Right hindlimb (tissue), 1 donor: ENCODE measurements at regions not wholly inside any gene's neighbourhood (a gene's known extent, or its start where the extent isn't known, plus 50 kb on each side); places are given as distances from the start of the nearest gene placed in this dataset.
"Not testable (repeated sequence)": the region's sequence is repeated elsewhere in the genome, so short reads cannot be mapped to it uniquely, and the experiment has no call there.

Experiments used
- DNase-seq: peaks from one replicate; pipeline ENCODE4 v3.0.0-alpha.2; 2018

DNA sequence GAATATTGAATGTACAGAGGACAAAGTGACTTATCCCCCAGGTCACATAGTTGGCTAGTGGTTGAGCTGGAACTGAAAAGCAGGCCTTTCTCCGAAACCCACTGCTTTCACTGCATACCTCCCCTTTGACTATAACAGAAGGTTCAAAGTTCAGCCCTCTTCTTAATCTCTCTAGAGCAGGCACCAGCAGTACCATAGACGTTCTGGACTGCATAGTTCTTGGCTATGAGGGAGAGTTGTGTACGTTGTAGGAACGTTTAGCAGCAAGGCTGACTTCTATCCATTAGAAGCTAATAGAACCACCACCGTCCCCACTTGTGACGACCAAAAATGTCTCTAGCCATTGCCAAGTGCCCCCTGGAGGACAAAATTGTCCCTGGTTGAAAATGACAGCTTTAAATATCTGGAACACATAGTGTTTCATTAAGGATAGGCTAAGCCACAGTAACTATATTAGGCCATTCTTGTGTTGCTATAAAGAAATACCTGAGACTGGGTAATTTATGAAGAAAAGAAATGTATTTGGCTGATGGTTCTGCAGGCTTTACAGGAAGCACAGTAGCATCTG lies 123.8 kb upstream of the MTHFD1L start:
- DNase-seq: no peak

DNA sequence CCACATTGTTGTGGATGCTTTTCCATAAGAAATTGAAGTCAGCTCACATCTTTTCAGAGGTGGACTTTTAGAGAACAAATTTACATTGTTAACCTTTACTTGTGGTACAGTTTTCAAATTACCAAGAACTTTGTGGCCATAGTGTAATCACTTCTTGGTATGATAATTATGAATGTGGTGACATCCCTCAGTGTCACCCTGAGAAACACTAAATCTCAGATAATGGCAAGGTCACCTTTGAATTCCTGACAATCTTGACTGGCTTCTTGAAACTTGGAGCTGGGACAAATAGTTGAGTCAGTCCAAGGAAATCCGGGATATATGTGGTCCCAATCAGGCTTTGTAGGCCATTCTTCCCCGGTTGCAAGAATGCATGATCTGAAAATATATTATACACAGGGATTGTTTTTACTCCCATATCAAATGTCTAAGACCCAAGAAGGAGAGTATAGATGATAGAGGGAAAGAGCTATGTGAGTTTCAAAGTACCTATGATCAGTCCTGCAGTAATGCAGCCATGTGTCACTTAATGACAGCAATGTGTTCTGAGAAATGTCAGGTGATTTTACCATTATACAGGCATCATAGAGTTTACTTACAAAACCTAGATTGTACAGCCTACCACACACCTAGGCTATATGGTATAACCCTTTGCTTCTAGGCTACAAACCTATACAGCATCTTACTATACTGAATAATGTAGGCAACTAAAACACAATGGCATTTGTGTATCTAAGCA lies 120.8 kb upstream of the MTHFD1L start:
- no peak for DNase-seq

DNA sequence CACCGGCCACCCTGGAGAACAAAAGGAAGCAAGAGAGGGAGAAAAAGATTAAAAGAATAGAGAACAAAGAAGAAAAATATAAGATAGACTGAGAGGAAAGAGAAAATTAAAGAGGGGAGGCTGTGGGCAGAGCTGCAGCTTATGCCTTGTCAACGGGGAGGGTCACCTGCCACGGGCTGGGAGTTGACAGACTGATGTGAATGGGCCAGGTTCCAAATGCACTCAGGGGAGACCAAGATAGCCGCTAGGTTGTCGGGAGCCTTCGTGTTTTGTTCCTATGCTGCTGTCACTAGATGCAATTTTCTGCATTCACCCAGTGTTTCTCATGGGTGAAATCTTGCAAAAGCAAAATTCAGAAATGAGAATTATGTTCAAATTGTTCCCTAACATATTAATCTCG lies 119.6 kb upstream of the MTHFD1L start:
- DNase-seq: no peak

DNA sequence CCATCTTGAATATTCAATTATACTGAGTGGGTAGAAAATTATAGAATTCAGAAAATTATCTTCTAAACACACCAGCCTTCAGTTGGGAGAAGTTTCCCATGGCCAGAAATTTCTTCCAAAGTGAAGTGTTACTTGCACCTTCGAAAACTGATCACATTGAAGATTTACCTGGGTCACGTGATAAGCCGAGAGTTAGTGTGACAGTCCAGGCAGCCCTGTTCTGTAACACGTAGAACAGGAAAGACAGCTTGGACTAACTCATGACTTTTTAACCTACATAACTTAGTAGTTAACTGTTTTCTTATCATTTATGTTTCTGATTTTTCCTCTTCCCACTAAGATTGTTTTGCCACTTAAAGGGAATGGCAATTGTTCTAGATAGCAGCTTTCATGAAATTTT lies 118.3 kb upstream of the MTHFD1L start:
- DNase-seq: no peak

DNA sequence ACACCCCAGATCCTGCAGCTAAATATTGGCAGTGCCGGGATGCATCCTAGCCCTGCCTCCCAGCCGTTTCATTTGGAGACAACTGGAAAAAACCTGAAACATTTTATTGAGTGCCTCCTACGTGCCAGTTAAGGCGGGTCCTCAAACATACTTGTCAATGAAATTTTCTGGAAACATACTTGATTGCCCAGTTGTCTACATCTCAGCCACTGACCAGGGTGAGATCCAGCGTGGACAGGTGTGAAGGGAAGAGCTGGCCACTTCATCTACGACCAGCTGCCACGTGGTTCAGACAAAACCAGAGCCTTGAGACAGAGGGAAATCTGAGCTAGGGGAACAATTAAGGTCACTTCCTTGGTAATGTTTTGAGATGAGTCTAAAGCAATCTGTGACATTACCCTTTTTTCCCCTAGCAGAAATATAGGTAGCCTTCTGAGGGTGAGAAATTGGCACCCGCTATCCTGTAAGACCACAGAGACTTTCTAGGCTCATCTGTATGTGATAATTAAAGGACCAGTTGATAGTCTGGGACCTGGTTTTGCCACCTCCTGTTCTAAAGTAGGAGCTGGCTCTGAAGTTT lies 116.3 kb upstream of the MTHFD1L start:
- no peak for DNase-seq

- DNase-seq: no peak
Measured at GRCh38 chr6:150751296-150751695, 114.2 kb upstream of the MTHFD1L start.

GRCh38 chr6:150752409-150752808 lies 113.1 kb upstream of the MTHFD1L start:
- DNase-seq: no peak

DNA sequence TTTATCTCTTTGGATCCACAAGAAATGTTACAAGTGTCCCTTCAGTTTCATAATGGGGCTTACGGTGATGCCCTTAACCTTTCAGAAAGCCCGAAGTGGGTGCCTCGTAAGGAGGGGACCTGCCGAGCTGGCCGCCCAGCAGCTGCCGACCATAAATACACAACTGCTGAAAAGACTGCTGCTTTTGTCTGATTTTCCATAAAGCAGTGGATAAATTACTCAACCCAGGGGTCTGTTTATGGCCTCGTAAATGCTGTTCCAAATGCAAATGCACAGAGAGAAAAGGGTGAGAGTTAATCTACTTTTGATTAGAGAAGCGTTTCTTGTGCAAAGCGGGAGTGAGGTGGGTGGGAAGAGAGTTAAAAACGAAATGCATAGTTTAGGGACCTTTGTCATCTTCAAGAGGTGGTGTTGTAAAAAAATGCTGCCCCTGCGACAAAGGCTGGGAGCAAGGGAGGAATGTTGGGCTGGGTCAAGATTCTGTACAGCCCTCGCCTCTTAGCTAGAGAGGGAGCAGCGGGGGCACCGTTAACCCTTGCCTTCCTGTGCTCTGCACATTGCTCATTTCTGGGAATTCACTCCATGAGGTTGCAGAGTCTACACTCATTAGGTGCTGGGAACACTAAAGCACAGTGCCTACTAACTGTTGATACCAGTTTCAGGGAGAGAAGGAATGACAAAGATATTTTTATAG lies 112.0 kb upstream of the MTHFD1L start:
- no peak for DNase-seq

GRCh38 chr6:150755042-150755441 lies 110.5 kb upstream of the MTHFD1L start:
- no peak for DNase-seq

- DNase-seq: no peak
Measured at GRCh38 chr6:150755524-150755923, 110.0 kb upstream of the MTHFD1L start.

DNA sequence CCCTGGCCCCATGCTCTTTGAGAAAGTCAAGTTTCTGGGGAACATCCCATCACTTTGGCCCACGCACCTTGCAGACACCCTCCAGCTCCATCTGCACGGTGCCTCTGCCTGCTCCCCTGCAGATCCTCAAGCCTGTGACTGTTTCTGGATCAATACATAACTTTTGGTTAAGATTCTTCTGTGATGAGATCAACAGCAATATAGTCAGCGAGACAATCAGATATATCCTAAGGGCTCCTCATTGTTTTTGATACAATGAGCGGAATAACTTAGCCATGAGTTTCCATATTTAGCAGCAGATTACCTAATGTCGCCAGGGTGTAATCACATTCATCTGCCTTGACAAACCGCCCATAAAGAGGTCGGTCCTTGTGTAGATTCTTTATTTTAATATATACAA lies 109.3 kb upstream of the MTHFD1L start:
- no peak for DNase-seq

DNA sequence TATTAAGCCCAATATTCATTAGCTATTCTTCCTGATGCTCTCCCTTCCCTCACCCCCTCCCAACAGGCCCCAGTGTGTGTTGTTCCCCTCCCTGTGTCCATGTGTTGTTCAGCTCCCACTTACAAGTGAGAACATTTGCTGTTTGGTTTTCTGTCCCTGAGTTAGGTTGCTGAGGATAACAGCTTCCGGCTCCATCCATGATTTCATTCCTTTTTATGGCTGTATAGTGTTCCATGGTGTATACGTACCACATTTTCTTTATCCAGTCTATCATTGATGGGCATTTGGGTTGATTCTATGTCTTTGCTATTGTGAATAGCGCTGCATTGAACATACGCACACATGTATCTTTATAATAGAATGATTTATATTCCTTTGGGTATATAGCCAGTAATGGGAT lies 107.7 kb upstream of the MTHFD1L start:
- not testable (repeated sequence) for DNase-seq

DNA sequence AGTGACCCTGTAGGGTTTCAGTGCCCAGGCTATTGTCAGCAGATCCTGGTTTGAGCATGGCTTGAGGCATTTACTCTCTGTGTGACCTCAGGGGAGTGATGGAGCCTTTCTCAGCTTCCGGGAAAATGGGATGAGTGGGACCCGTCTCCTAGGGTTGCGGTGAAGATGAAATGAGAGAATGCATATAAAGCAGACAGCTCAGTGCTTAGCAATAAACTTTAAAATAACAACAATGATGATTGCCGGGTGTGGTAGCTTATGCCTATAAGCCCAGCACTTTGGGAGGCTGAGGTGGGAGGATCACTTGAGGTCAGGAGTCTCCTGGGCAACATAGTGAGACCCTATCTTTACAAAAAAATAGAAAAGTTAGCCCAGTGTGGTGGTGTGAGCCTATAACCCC lies 106.0 kb upstream of the MTHFD1L start:
- DNase-seq: no peak

DNA sequence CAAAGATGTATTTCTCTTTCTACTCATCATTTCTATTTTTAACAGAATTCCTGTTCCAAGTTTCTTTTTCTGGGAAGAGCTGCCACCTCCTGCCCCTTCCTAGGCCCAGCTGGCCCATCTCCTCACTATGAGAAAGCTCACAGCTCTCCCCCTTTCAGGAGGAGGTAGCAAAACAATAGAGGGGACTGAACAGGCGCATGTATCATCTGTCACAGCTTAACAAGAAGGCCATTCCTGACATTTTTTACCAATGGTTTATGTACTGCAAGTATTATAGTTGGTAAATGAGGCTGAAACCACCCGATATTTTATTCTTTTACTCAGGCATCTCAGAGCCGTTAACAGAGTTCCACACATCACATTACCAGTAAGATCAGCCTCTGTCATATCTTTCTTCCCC lies 103.7 kb upstream of the MTHFD1L start:
- no peak for DNase-seq

- no peak for DNase-seq
Measured at GRCh38 chr6:150764334-150765066, 101.0 kb upstream of the MTHFD1L start.

- DNase-seq: no peak
Measured at GRCh38 chr6:150765067-150765764, 100.3 kb upstream of the MTHFD1L start.

DNA sequence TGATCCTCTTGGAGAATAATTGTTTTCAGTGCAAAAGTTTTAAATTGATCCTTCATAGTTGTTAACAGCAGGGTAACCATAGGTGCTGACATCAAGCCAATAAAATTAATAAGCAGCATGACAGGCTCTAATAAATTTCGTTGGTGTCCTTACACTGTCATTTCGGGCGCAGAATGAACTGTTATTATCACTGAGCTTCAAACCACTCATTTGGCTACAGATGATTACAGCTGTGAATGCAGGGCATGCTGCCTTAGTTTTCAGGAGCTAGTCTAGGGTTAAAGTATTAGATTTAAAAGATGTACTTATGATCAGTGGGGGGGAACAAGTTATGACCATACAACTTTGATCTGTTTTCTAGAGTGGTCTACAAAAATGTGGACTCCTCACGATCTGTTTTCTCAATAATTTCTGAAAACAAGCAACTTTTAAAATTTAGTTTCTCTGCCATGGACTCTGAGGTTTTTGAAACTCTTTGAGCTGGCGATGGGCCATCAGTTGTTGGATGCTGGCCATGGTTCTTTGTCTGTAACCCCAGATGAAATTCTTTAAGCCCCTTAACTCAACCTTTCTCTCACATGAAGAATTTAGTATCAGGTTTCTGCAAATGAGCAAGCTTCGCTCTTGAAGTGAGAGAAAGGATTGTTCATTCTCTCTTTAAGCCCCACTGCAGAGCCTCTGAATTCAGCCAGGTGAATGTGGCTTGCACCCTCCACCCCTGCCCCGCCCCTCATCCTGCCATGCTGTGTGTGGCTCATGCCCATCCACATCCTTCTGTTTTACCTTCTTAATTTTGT lies 99.1 kb upstream of the MTHFD1L start:
- peak; percentile 44 for DNase-seq

DNA sequence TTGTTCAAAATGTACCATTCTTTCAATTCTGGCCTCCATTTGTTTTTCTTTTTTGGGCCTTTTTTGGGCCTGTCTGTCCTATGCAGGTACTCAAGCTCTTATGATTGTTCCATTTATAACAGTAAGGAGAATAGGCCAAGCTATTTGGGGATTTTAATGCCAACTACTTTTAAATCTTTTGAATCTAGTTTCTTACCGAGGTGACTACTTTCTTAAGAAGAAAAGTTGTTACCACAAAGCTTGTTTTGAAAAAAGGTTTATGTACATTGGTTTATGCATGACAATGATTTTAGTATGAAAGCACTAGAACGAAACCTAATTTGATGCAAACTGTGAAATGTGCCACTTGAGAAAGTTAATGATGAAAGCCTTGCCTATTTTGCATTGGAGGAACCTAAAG lies 98.3 kb upstream of the MTHFD1L start:
- no peak for DNase-seq

GRCh38 chr6:150767571-150768018 lies 97.9 kb upstream of the MTHFD1L start:
- peak; percentile 62 for DNase-seq

DNA sequence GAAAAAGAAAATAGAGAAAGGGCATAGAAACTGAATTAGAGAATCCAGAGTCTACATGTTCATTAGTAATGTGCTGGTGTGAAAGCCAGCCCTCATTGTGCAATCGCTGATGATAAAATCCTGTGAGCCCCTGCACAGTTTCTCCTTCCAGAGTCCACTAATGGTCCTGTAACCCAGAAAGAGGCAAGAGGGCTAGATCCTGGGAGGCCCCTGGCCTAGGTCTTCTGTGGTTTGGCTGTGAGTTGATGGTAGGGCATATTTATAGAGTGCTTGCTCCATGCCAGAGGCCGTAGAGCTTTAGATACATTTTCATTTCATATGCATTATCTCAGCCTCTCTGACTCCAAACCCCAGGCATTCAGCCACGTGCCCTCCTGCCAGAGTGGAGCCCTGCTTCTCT lies 94.9 kb upstream of the MTHFD1L start:
- peak; percentile 35 for DNase-seq

DNA sequence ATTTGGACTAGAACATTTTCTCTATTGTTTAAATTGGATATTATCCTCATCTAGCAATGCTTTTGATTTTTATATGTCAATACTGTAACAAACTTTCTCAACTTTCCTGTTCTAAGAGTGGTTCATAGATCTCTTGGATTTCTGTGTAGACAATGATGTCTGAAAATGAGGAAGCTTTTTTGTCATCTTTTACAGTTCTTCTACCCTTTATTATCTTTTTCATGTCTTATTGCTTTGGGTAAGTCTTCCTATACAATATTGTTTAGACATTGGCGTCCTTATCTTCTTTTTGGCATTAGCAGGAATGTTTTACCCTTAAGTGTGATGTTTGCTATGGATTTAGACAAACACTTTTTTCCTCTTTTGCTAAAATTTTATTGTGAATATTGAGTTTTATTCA lies 91.5 kb upstream of the MTHFD1L start:
- DNase-seq: no peak
